Testis (tissue), 2 donors: ENCODE measurements at regions not wholly inside any gene's neighbourhood (a gene's known extent, or its start where the extent isn't known, plus 50 kb on each side); places are given as distances from the start of the nearest gene placed in this dataset.

Experiments
- CTCF ChIP-seq, 3 experiments: fragments of 450-650 bp in 2 of 3; fragments of 200-600 bp in 1 of 3; sonication (generic) in 1 of 3; IDR thresholded peaks; one replicate each; pipeline ENCODE4 v1.5.1; 2016 to 2019; ENCODE audit warnings: antibody characterized with exemption in 3 of 3, mild to moderate bottlenecking in 2 of 3, moderate library complexity in 1 of 3
- POLR2A ChIP-seq: fragments of 450-650 bp; IDR thresholded peaks from one replicate; pipeline ENCODE4 v1.6.1; 2017; ENCODE audit warnings: antibody characterized with exemption, mild to moderate bottlenecking, moderate library complexity

GRCh38 chr2:107107351-107107750 lies 221.4 kb upstream of the ST6GAL2 start:
- TF ChIP-seq CTCF (IDR thresholded peaks at IDR 0.05) = no peak
- TF ChIP-seq POLR2A = no peak
